Endothelial cell of umbilical vein (primary cell): ENCODE measurements at regions not wholly inside any gene's neighbourhood (a gene's known extent, or its start where the extent isn't known, plus 50 kb on each side); places are given as distances from the start of the nearest gene placed in this dataset.

Experiments
- BruUV-seq: library from RNA; stranded (reverse); fragments of 400-500 nt; replicated peaks from 2 replicates; lab custom pipeline; 2021; lab: Mats Ljungman, UMichigan
- CTCF ChIA-PET: fragments of 300-600, 350-600 bp; sonication (Branson Sonifier 250); formaldehyde crosslinking; loops from one replicate; lab custom pipeline; 2021; ENCODE audit warnings: antibody characterized with exemption, inconsistent platforms; lab: Charles Lee
- POLR2A ChIA-PET: fragments of 300-600, 350-600 bp; sonication (Branson Sonifier 250); formaldehyde crosslinking; loops from one replicate; lab custom pipeline; 2021; ENCODE audit warnings: antibody characterized with exemption, inconsistent platforms; lab: Charles Lee
- DNase-seq: peaks from one replicate; pipeline ENCODE4 v3.0.0-alpha.2; 2011; ENCODE audit warnings: low read depth, low spot score
- FAIRE-seq: peaks from 2 replicates; lab custom pipeline; 2011; peaks lifted over from hg19 to GRCh38; lab: Jason Lieb, UNC
- H2AFZ ChIP-seq: 2 replicates; pipeline ENCODE4 v1.6.0; 2012; ENCODE audit warnings: low read depth, low read length, control low read depth, inconsistent platforms
- H3K27ac ChIP-seq: 2 replicates; pipeline ENCODE4 v1.5.1; 2011; ENCODE audit warnings: low read depth, mild to moderate bottlenecking, control low read depth, low read length, moderate library complexity; ENCODE audit not compliant: insufficient read depth
- H3K27me3 ChIP-seq, 2 experiments: 2 replicates each; pipeline versions ENCODE4 v1.6.0 to v1.6.1; 2011; ENCODE audit warnings: low read length in 2 of 2, mixed read lengths in 1 of 2; ENCODE audit not compliant: control insufficient read depth in 2 of 2, insufficient read depth in 2 of 2
- H3K36me3 ChIP-seq, 2 experiments: 2 replicates in 1 of 2; 3 replicates in 1 of 2; pipeline ENCODE4 v1.5.1; 2011; ENCODE audit warnings: low read length in 2 of 2, mild to moderate bottlenecking in 1 of 2, moderate library complexity in 1 of 2; ENCODE audit not compliant: control insufficient read depth in 2 of 2, insufficient read depth in 2 of 2; ENCODE audit errors: extremely low read depth in 1 of 2
- H3K4me1 ChIP-seq: 3 replicates; pipeline ENCODE4 v1.5.1; 2011; ENCODE audit warnings: mild to moderate bottlenecking, low read length; ENCODE audit not compliant: control insufficient read depth, insufficient read depth; ENCODE audit errors: extremely low read depth
- H3K4me2 ChIP-seq: 2 replicates; pipeline ENCODE4 v1.6.1; 2011; ENCODE audit warnings: low read length, control low read depth, mixed read lengths; ENCODE audit not compliant: insufficient read depth
- H3K4me3 ChIP-seq, 3 experiments: fragments of 200-600 bp in 1 of 3; sonication (generic), shearing (Covaris generic) in 1 of 3; replicated peaks in 1 of 3; 2 replicates each; pipeline ENCODE4 v1.5.1; 2011 to 2016; ENCODE audit warnings: control low read depth in 3 of 3, low read length in 3 of 3, mild to moderate bottlenecking in 2 of 3, inconsistent platforms in 1 of 3, low read depth in 1 of 3, moderate library complexity in 1 of 3; ENCODE audit not compliant: insufficient read depth in 1 of 3
- H3K79me2 ChIP-seq: 2 replicates; pipeline ENCODE4 v1.6.0; 2012; ENCODE audit warnings: low read length, inconsistent platforms; ENCODE audit not compliant: control insufficient read depth, insufficient read depth
- H3K9ac ChIP-seq: replicated peaks from 2 replicates; pipeline ENCODE3; 2011; ENCODE audit warnings: low read length, control low read depth; ENCODE audit not compliant: insufficient read depth; ENCODE audit errors: extremely low read depth
- H3K9me1 ChIP-seq: replicated peaks from 3 replicates; pipeline ENCODE4 v1.6.0; 2011; ENCODE audit warnings: mild to moderate bottlenecking, low read length; ENCODE audit not compliant: control insufficient read depth, insufficient read depth; ENCODE audit errors: extremely low read depth
- H3K9me3 ChIP-seq: replicated peaks from 2 replicates; pipeline ENCODE4 v1.5.1; 2012; ENCODE audit warnings: low read length, inconsistent platforms; ENCODE audit not compliant: control insufficient read depth, insufficient read depth
- H4K20me1 ChIP-seq: replicated peaks from 2 replicates; pipeline ENCODE3; 2011; ENCODE audit warnings: mild to moderate bottlenecking, low read length; ENCODE audit not compliant: control insufficient read depth, insufficient read depth; ENCODE audit errors: extremely low read depth
- CTCF ChIP-seq, 2 donors: IDR thresholded peaks; 1 replicate in 1 of 2; 2 replicates in 1 of 2; pipeline ENCODE4 v1.5.1; 2011; ENCODE audit warnings: low read length in 2 of 2, mild to moderate bottlenecking in 2 of 2, moderate library complexity in 2 of 2, control low read depth in 1 of 2, inconsistent platforms in 1 of 2, low read depth in 1 of 2; ENCODE audit not compliant: insufficient read depth in 1 of 2; ENCODE audit errors: extremely low read depth in 1 of 2
- EZH2 ChIP-seq: IDR thresholded peaks from 2 replicates; pipeline ENCODE4 v1.6.1; 2012; ENCODE audit warnings: borderline replicate concordance, low read depth, mild to moderate bottlenecking, moderate library complexity, low read length, inconsistent platforms; ENCODE audit not compliant: severe bottlenecking
- FOS ChIP-seq: IDR thresholded peaks from 2 replicates; pipeline ENCODE4 v1.6.1; 2011; ENCODE audit warnings: mild to moderate bottlenecking, low read length, moderate library complexity, borderline replicate concordance; ENCODE audit not compliant: insufficient read depth
- GATA2 ChIP-seq: IDR thresholded peaks from 2 replicates; pipeline ENCODE4 v1.7.0; 2011; ENCODE audit warnings: low read depth, mild to moderate bottlenecking, moderate library complexity, mixed read lengths, low read length; ENCODE audit not compliant: insufficient read length, insufficient read depth
- JUN ChIP-seq: IDR thresholded peaks from 2 replicates; pipeline ENCODE4 v1.6.1; 2011; ENCODE audit warnings: borderline replicate concordance, low read depth; ENCODE audit not compliant: insufficient read length, insufficient read depth
- MAX ChIP-seq: IDR thresholded peaks from 2 replicates; pipeline ENCODE4 v1.6.1; 2011; ENCODE audit not compliant: insufficient read depth, insufficient read length
- MYC ChIP-seq: IDR thresholded peaks from one replicate; pipeline ENCODE4 v1.6.1; 2011; ENCODE audit warnings: mild to moderate bottlenecking, low read depth, low read length
- POLR2A ChIP-seq: IDR thresholded peaks from 2 replicates; pipeline ENCODE4 v1.6.1; 2012; ENCODE audit warnings: low read depth, mild to moderate bottlenecking, control low read depth, low read length
- POLR2AphosphoS5 ChIP-seq: IDR thresholded peaks from 2 replicates; pipeline ENCODE4 v1.6.1; 2012; ENCODE audit warnings: low read depth, mild to moderate bottlenecking, control low read depth, low read length, moderate library complexity; ENCODE audit not compliant: insufficient read depth
- dilution Hi-C: fragments of 300-500 bp; cut with MboI; formaldehyde crosslinking; loops from one replicate; pipeline ENCODE4 v1.15.0; 2019; ENCODE audit warnings: low sequenced_read_pairs; ENCODE audit not compliant: extremely low pct_ligation_motif_present
- intact Hi-C: fragments of 100-400 bp; cut with micrococcal nuclease; formaldehyde crosslinking; loops from one replicate; pipeline ENCODE4 v1.10.0; 2022

- no peak overlapping the region for H2AFZ ChIP-seq
Observed at GRCh38 chr2:5926871-5927512, 234.8 kb downstream of the SOX11 start.

GRCh38 chr2:5932556-5933469, 240.6 kb downstream of the SOX11 start:
- no peak for TF ChIP-seq GATA2
- TF ChIP-seq FOS, result no peak
- TF ChIP-seq MAX, result no peak
- no peak for TF ChIP-seq CTCF (IDR thresholded peaks at IDR 0.05; ENCODE audit: extremely low read depth in 1 of 2, insufficient read depth in 1 of 2, low read depth in 1 of 2, low read length in 2 of 2)
- no peak for TF ChIP-seq POLR2AphosphoS5
- TF ChIP-seq MYC, result no peak
- no peak for TF ChIP-seq JUN
- TF ChIP-seq EZH2, result no peak
- TF ChIP-seq POLR2A, result no peak
- no peak overlapping the region for H3K4me2 ChIP-seq
- no peaks in the 10 kb centered on the region for H3K9me1 ChIP-seq
- H3K27ac ChIP-seq, result no peak overlapping the region
- FAIRE-seq (no peak), DNase-seq (no peak)
- CTCF ChIA-PET, result no interaction called here
- intact Hi-C loops (no loop called here), dilution Hi-C loops (no loop called here)
- no peak overlapping the region for H3K4me3 ChIP-seq
- no peak overlapping the region for H3K9ac ChIP-seq
- no TSS peak for BruUV-seq
- no peak overlapping the region for H2AFZ ChIP-seq
- no peaks in the 10 kb centered on the region for H4K20me1 ChIP-seq
- POLR2A ChIA-PET, result no interaction called here
- H3K9me3 ChIP-seq, result peaks cover 7% of the 10 kb centered on the region
- no peaks in the 10 kb centered on the region for H3K27me3 ChIP-seq
- no peaks in the 10 kb centered on the region for H3K4me1 ChIP-seq
- H3K36me3 ChIP-seq, result no peaks in the 10 kb centered on the region
- no peaks in the 10 kb centered on the region for H3K79me2 ChIP-seq

More at GRCh38 chr2:5926871-5927512, 234.8 kb downstream of the SOX11 start:
- H4K20me1 ChIP-seq, result no peaks in the 10 kb centered on the region
- peaks cover 8% of the 10 kb centered on the region for H3K9me3 ChIP-seq
- dilution Hi-C loops, result no loop called here
- no peak overlapping the region for H3K4me3 ChIP-seq
- no peaks in the 10 kb centered on the region for H3K79me2 ChIP-seq
- H3K36me3 ChIP-seq, result no peaks in the 10 kb centered on the region
- ChIA-PET POLR2A (no interaction called here), CTCF (no interaction called here)
- H3K9ac ChIP-seq, result no peak overlapping the region
- no peaks in the 10 kb centered on the region for H3K9me1 ChIP-seq
- intact Hi-C loops, result no loop called here
- H3K27ac ChIP-seq, result no peak overlapping the region
- FAIRE-seq (no peak), DNase-seq (no peak)
- no peak for TF ChIP-seq JUN
- no peaks in the 10 kb centered on the region for H3K27me3 ChIP-seq
- H3K4me1 ChIP-seq, result no peaks in the 10 kb centered on the region
- no TSS peak for BruUV-seq
- H3K4me2 ChIP-seq, result no peak overlapping the region
